ENCODE measurements at regions not wholly inside any gene's neighbourhood (a gene's known extent, or its start where the extent isn't known, plus 50 kb on each side); places are given as distances from the start of the nearest gene placed in this dataset.

- no peak for DNase-seq (ENCODE audit: low read depth)
- TF ChIP-seq CTCF (conservative IDR thresholded peaks at IDR 0.05; ENCODE audit: low read depth, low read length) = peak; percentile 33
- no peak overlapping the region for H3K4me3 ChIP-seq (ENCODE audit: low read depth, low read length)
Observed at GRCh38 chr4:11634283-11634682, 205.6 kb upstream of the HS3ST1 start.

GRCh38 chr4:11633430-11633829 lies 204.7 kb upstream of the HS3ST1 start:
- TF ChIP-seq CTCF (conservative IDR thresholded peaks at IDR 0.05; ENCODE audit: low read depth, low read length) = no peak
- no peak overlapping the region for H3K4me3 ChIP-seq (ENCODE audit: low read depth, low read length)
- no peak for DNase-seq (ENCODE audit: low read depth)

GRCh38 chr4:11632483-11632882 lies 203.8 kb upstream of the HS3ST1 start:
- no peak for TF ChIP-seq CTCF (conservative IDR thresholded peaks at IDR 0.05; ENCODE audit: low read depth, low read length)
- DNase-seq (ENCODE audit: low read depth) = no peak

GRCh38 chr4:11632025-11632424 lies 203.3 kb upstream of the HS3ST1 start:
- H3K4me3 ChIP-seq (ENCODE audit: low read depth, low read length) = no peak overlapping the region
- peak; percentile 73 for DNase-seq (ENCODE audit: low read depth)
- TF ChIP-seq CTCF (conservative IDR thresholded peaks at IDR 0.05; ENCODE audit: low read depth, low read length) = no peak

More at GRCh38 chr4:11632483-11632882, 203.8 kb upstream of the HS3ST1 start:
- no peak overlapping the region for H3K4me3 ChIP-seq (ENCODE audit: low read depth, low read length)

- H3K4me3 ChIP-seq (ENCODE audit: low read depth, low read length) = no peak overlapping the region
- no peak for DNase-seq (ENCODE audit: low read depth)
- no peak for TF ChIP-seq CTCF (conservative IDR thresholded peaks at IDR 0.05; ENCODE audit: low read depth, low read length)
Observed at GRCh38 chr4:11631416-11631815, 202.7 kb upstream of the HS3ST1 start.

- DNase-seq (ENCODE audit: low read depth) = no peak
- no peak for TF ChIP-seq CTCF (conservative IDR thresholded peaks at IDR 0.05; ENCODE audit: low read depth, low read length)
- no peak overlapping the region for H3K4me3 ChIP-seq (ENCODE audit: low read depth, low read length)
Observed at GRCh38 chr4:11628093-11628725, 199.5 kb upstream of the HS3ST1 start.

GRCh38 chr4:11626066-11626465 lies 197.4 kb upstream of the HS3ST1 start:
- no peak for DNase-seq (ENCODE audit: low read depth)
- H3K4me3 ChIP-seq (ENCODE audit: low read depth, low read length) = no peak overlapping the region
- TF ChIP-seq CTCF (conservative IDR thresholded peaks at IDR 0.05; ENCODE audit: low read depth, low read length) = no peak

Measured in epithelial cell of proximal tubule (primary cell).